ENCODE measurements at regions not wholly inside any gene's neighbourhood (a gene's known extent, or its start where the extent isn't known, plus 50 kb on each side); places are given as distances from the start of the nearest gene placed in this dataset.

- Mint-ChIP-seq H3K4me1 (no peaks in the 10 kb centered on the region), H3K4me3 (no peak overlapping the region), H3K36me3 (ENCODE audit: low read depth) (peaks cover 6% of the 10 kb centered on the region; the same call in 1 of the 3 replicates), H3K9me3 (peaks cover 6% of the 10 kb centered on the region; the same call in 2 of the 3 replicates), H3K27me3 (ENCODE audit: insufficient read depth, low read depth, poor library complexity) (peaks cover 6% of the 10 kb centered on the region), H3K27ac (no peak overlapping the region)
- no peaks in the 10 kb centered on the region for H3K79me2 ChIP-seq (replicated peaks; ENCODE audit: insufficient read depth)
- no peak for TF ChIP-seq JUNB (IDR thresholded peaks at IDR 0.05; ENCODE audit: unreplicated experiment)
- TF ChIP-seq EZH2phosphoT487 (IDR thresholded peaks at IDR 0.05; ENCODE audit: unreplicated experiment), result no peak
- TF ChIP-seq POLR2AphosphoS5 (IDR thresholded peaks at IDR 0.05; ENCODE audit: low read depth), result no peak
- TF ChIP-seq ETS1 (IDR thresholded peaks at IDR 0.05), result no peak
- no peak for TF ChIP-seq EZH2 (IDR thresholded peaks at IDR 0.05; ENCODE audit: low read depth, unreplicated experiment)
- no peak for TF ChIP-seq NANOG (IDR thresholded peaks at IDR 0.05; ENCODE audit: borderline replicate concordance)
- no peak for TF ChIP-seq STAT1 (IDR thresholded peaks at IDR 0.05; ENCODE audit: unreplicated experiment)
- TF ChIP-seq, protein P1, sequence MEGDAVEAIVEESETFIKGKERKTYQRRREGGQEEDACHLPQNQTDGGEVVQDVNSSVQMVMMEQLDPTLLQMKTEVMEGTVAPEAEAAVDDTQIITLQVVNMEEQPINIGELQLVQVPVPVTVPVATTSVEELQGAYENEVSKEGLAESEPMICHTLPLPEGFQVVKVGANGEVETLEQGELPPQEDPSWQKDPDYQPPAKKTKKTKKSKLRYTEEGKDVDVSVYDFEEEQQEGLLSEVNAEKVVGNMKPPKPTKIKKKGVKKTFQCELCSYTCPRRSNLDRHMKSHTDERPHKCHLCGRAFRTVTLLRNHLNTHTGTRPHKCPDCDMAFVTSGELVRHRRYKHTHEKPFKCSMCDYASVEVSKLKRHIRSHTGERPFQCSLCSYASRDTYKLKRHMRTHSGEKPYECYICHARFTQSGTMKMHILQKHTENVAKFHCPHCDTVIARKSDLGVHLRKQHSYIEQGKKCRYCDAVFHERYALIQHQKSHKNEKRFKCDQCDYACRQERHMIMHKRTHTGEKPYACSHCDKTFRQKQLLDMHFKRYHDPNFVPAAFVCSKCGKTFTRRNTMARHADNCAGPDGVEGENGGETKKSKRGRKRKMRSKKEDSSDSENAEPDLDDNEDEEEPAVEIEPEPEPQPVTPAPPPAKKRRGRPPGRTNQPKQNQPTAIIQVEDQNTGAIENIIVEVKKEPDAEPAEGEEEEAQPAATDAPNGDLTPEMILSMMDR (conservative IDR thresholded peaks at IDR 0.05; ENCODE audit: low read depth in 2 of 2), result no peak
- no peak for TF ChIP-seq REST (IDR thresholded peaks at IDR 0.05; ENCODE audit: unreplicated experiment)
- TF ChIP-seq ZNF331 (CRISPR knock-in tag; IDR thresholded peaks at IDR 0.05; ENCODE audit: low read depth), result no peak
- no peak for TF ChIP-seq CREB1 (CRISPR knock-in tag; IDR thresholded peaks at IDR 0.05; ENCODE audit: low read depth)
- no peak for TF ChIP-seq ZNF462 (CRISPR knock-in tag; IDR thresholded peaks at IDR 0.05)
- no peak for TF ChIP-seq ZNF114 (CRISPR knock-in tag; IDR thresholded peaks at IDR 0.05)
- H2AFZ ChIP-seq, result no peak overlapping the region
- no peak overlapping the region for H3K27ac ChIP-seq (ENCODE audit: low read depth)
- H3K4me2 ChIP-seq, result no peak overlapping the region
- H4K20me1 ChIP-seq (replicated peaks; ENCODE audit: insufficient read depth), result no peaks in the 10 kb centered on the region
- no peaks in the 10 kb centered on the region for H3K27me3 ChIP-seq (ENCODE audit: insufficient read depth)
- no peaks in the 10 kb centered on the region for H3F3A ChIP-seq (replicated peaks; ENCODE audit: low read depth)
- ATAC-seq (no peak), DNase-seq (ENCODE audit: low spot score) (no peak)
- H3K4me1 ChIP-seq (ENCODE audit: insufficient read depth), result no peaks in the 10 kb centered on the region
- H3K4me3 ChIP-seq, result no peak overlapping the region
- no peaks in the 10 kb centered on the region for H3K36me3 ChIP-seq (ENCODE audit: insufficient read depth)
- H3K9me2 ChIP-seq (ENCODE audit: insufficient read depth), result 0 out of 2 replicates have a peak, but pooled peaks cover 6% of the 10 kb centered on the region
Observed at GRCh38 chr4:153987291-153987690, 198.4 kb upstream of the SFRP2 start.
